Mucosa of descending colon (tissue), 3 donors: ENCODE measurements at regions not wholly inside any gene's neighbourhood (a gene's known extent, or its start where the extent isn't known, plus 50 kb on each side); places are given as distances from the start of the nearest gene placed in this dataset.
A peak's percentile ranks its signal among the peaks of the same experiment; 100 is the strongest.

Experiments used
- ATAC-seq: fragments of 200-7000 bp; cut with Tn5 transposase; one replicate; pipeline ENCODE4 v1.9.1; 2020; ENCODE audit warnings: mild to moderate bottlenecking, moderate library complexity
- DNase-seq, 3 donors: peaks; one replicate each; pipeline ENCODE4 v3.0.0-alpha.2; 2020
- H3K36me3 ChIP-seq: fragments of 200-600 bp; one replicate; pipeline ENCODE4 v1.8.0; 2021; ENCODE audit warnings: low read depth, mild to moderate bottlenecking
- H3K4me1 ChIP-seq: fragments of 200-600 bp; one replicate; pipeline ENCODE4 v1.8.0; 2021; ENCODE audit warnings: low read depth, mild to moderate bottlenecking
- H3K4me3 ChIP-seq: fragments of 200-600 bp; one replicate; pipeline ENCODE4 v1.8.0; 2021; ENCODE audit warnings: mild to moderate bottlenecking
- H3K9me3 ChIP-seq: fragments of 200-600 bp; one replicate; pipeline ENCODE4 v1.8.0; 2021; ENCODE audit warnings: mild to moderate bottlenecking
- CTCF ChIP-seq: fragments of 200-600 bp; IDR thresholded peaks from one replicate; pipeline ENCODE4 v1.8.0; 2022; ENCODE audit warnings: antibody characterized with exemption, mild to moderate bottlenecking
- intact Hi-C, 2 donors: fragments of 100-400 bp; cut with DNase I in 1 of 2; cut with micrococcal nuclease in 1 of 2; formaldehyde crosslinking; loops; one replicate each; pipeline versions ENCODE4 v1.11.0 to v1.11.1; 2022; cut with DNase I, micrococcal nuclease
- donor health status: DM: no; HTN: no; CAD: no; lungs with moderate emphysema.
- donor health status: DM: no; HTN: no; CAD: no.
- donor health status: DM: no; HTN: yes; CAD: no.

- no peaks in the 10 kb centered on the region for H3K4me1 ChIP-seq
- no peaks in the 10 kb centered on the region for H3K9me3 ChIP-seq
- intact Hi-C loops, result no loop called here
- TF ChIP-seq CTCF, result no peak
- no peak overlapping the region for H3K4me3 ChIP-seq
- no peak for DNase-seq
- no peaks in the 10 kb centered on the region for H3K36me3 ChIP-seq
- ATAC-seq, result no peak
These were observed 101.3 kb upstream of the GHITM start for GRCh38 chr10:84038035-84038434.

DNA sequence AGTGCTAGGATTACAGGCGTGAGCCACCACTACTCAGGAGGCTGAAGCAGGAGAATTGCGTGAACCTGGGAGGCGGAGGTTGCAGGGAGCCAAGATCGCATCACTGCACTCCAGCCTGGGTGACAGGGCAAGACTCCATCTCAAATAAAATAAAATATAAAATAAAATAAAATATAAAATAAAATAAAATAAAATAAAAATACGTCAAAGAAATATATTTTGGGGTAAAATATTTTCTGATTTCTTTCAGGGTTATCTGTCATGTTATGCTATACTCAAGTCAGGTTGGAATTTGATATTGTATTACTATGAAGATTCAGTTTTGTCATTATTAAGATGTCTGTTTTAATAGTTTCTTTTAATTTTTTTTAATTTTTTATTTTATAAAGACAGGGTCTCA lies 99.4 kb upstream of the GHITM start:
- intact Hi-C loops, result no loop called here
- no peak for DNase-seq
- H3K9me3 ChIP-seq, result no peaks in the 10 kb centered on the region
- H3K4me3 ChIP-seq, result no peak overlapping the region
- no peaks in the 10 kb centered on the region for H3K4me1 ChIP-seq
- no peaks in the 10 kb centered on the region for H3K36me3 ChIP-seq
- TF ChIP-seq CTCF, result no peak
- no peak for ATAC-seq

DNA sequence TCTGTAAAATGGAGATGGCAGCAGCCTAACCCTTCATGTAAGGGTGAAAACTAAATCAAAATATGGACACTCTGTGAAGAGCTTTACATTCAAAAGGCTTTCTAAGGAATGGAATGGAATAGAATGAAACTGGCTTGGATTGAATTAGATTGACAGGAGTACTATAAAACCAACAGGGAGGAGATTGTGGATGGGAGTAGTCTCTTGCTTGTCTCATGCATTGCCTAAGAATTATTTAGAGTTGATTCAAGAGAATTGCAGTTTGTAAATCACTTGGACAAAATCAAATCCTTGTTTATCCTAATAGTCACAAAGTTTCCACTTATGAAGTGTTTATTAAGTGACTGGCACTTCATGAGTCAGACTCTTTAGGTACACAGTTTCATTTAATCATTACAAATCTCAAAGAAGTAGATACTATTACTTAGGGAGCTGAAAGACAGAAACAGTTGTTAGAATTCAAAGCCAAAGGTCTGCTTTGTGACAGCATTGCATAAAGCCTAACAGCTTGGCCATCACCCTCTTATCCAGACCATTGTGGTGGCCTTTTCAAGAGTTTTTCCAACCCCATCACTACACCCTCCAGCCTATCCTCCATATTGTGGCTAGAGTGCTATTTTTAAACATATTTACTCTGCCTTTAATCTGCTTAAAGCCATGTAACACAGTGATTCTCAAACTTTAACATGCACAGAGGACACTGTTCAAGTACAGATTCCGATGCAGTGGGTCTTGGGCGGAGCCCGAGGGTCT lies 91.9 kb upstream of the GHITM start:
- intact Hi-C loops, result no loop called here
- H3K9me3 ChIP-seq, result no peaks in the 10 kb centered on the region
- ATAC-seq, result no peak

GRCh38 chr10:84049645-84050011 lies 89.7 kb upstream of the GHITM start:
- ATAC-seq, result no peak
- Histone ChIP-seq H3K4me3 (no peak overlapping the region), H3K9me3 (no peaks in the 10 kb centered on the region), H3K4me1 (no peaks in the 10 kb centered on the region), H3K36me3 (no peaks in the 10 kb centered on the region)
- no peak for DNase-seq
- intact Hi-C loops, result no loop called here
- TF ChIP-seq CTCF, result no peak

More for the DNA sequence above, 91.9 kb upstream of the GHITM start:
- no peak for TF ChIP-seq CTCF
- H3K4me1 ChIP-seq, result no peaks in the 10 kb centered on the region
- no peaks in the 10 kb centered on the region for H3K36me3 ChIP-seq
- DNase-seq, result no peak
- H3K4me3 ChIP-seq, result no peak overlapping the region

- intact Hi-C loops, result no loop called here
- H3K9me3 ChIP-seq, result no peaks in the 10 kb centered on the region
- H3K4me3 ChIP-seq, result no peak overlapping the region
- ATAC-seq (no peak), DNase-seq (no peak)
- no peaks in the 10 kb centered on the region for H3K4me1 ChIP-seq
- no peaks in the 10 kb centered on the region for H3K36me3 ChIP-seq
- TF ChIP-seq CTCF, result no peak
These were observed 85.7 kb upstream of the GHITM start for GRCh38 chr10:84053626-84054025.

DNA sequence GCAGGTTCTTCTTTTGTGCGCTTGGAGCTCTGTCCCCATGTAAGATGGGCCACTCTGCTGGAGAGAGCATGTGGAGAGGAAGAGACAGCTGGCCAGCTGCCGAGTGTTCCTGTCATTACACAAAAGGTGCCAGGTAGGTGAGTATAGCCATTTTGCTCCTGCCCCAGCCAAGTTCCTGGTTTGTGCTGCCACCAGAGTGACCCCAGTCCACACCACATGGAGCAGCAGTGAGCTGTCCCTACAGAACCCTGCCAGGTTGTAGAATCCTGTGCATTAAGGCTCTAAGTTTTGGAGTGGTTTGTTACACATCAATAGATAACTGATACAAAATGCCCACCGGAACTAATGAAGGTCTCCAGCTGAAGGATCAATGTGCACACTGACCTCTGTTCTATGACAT lies 84.6 kb upstream of the GHITM start:
- Histone ChIP-seq H3K9me3 (no peaks in the 10 kb centered on the region), H3K4me3 (no peak overlapping the region), H3K4me1 (no peaks in the 10 kb centered on the region), H3K36me3 (no peaks in the 10 kb centered on the region)
- DNase-seq, result no peak
- TF ChIP-seq CTCF, result no peak
- peak; percentile 44 for ATAC-seq
- intact Hi-C loops, result no loop called here
